GM12878 (cell line): ENCODE measurements at regions not wholly inside any gene's neighbourhood (a gene's known extent, or its start where the extent isn't known, plus 50 kb on each side); places are given as distances from the start of the nearest gene placed in this dataset.

Experiments used
- ATAC-seq: fragments of 200-7000 bp; cut with Tn5 transposase; 3 replicates; pipeline ENCODE4 v1.9.1; 2020; ENCODE audit warnings: mild to moderate bottlenecking, moderate library complexity
- BruUV-seq: library from RNA; stranded (reverse); fragments of 400-500 nt; replicated peaks from 2 replicates; lab custom pipeline; 2021; lab: Mats Ljungman, UMichigan
- CTCF ChIA-PET: fragments of 300-600 bp; sonication (Branson Sonifier 250); formaldehyde crosslinking; extraction: SDS; loops from one replicate; lab custom pipeline; 2021; ENCODE audit warnings: inconsistent platforms; lab: Yijun Ruan, JAX
- POLR2A ChIA-PET: fragments of 350-600 bp; formaldehyde crosslinking; extraction: SDS; loops from one replicate; lab custom pipeline; 2021; ENCODE audit warnings: inconsistent platforms; lab: Charles Lee
- RAD21 ChIA-PET: fragments of 300-600 bp; sonication (Branson Sonifier 250); formaldehyde crosslinking; loops from one replicate; lab custom pipeline; 2023; ENCODE audit warnings: antibody characterized with exemption; ENCODE audit not compliant: unreplicated experiment; lab: Charles Lee
- SMC1A ChIA-PET: fragments of 300-600 bp; sonication (Branson Sonifier 250); formaldehyde crosslinking; loops from one replicate; lab custom pipeline; 2023; ENCODE audit not compliant: unreplicated experiment, uncharacterized antibody; lab: Charles Lee
- DNase-seq: peaks from one replicate; pipeline ENCODE4 v3.0.0-alpha.2; 2011; ENCODE audit warnings: low read depth, low spot score
- FAIRE-seq: peaks from 3 replicates; lab custom pipeline; 2011; peaks lifted over from hg19 to GRCh38; lab: Jason Lieb, UNC
- H2AFZ ChIP-seq: 2 replicates; pipeline ENCODE4 v1.6.0; 2011; ENCODE audit warnings: low read depth, low read length, control low read depth; ENCODE audit not compliant: control insufficient read depth
- H3K27ac ChIP-seq: 2 replicates; pipeline ENCODE4 v1.5.1; 2011; ENCODE audit warnings: control low read depth; ENCODE audit not compliant: control insufficient read depth, insufficient read depth
- H3K27me3 ChIP-seq, 2 experiments: replicated peaks in 1 of 2; 2 replicates each; pipeline versions ENCODE4 v1.6.0 to v1.6.1; 2011; ENCODE audit warnings: low read length in 1 of 2; ENCODE audit not compliant: control insufficient read depth in 2 of 2, insufficient read depth in 2 of 2
- H3K36me3 ChIP-seq, 2 experiments: 2 replicates each; pipeline ENCODE4 v1.5.1; 2011; ENCODE audit warnings: low read length in 1 of 2; ENCODE audit not compliant: control insufficient read depth in 2 of 2, insufficient read depth in 2 of 2
- H3K4me1 ChIP-seq: 2 replicates; pipeline ENCODE4 v1.6.1; 2011; ENCODE audit warnings: mild to moderate bottlenecking, low read length, moderate library complexity, mixed read lengths; ENCODE audit not compliant: control insufficient read depth, insufficient read depth
- H3K4me2 ChIP-seq: 2 replicates; pipeline ENCODE4 v1.6.0; 2011; ENCODE audit warnings: control low read depth; ENCODE audit not compliant: control insufficient read depth, insufficient read depth
- H3K4me3 ChIP-seq: fragments of 200-600 bp; sonication (generic); 2 replicates; pipeline ENCODE4 v1.5.1; 2016
- H3K79me2 ChIP-seq: 2 replicates; pipeline ENCODE4 v1.6.0; 2011; ENCODE audit warnings: low read length; ENCODE audit not compliant: control insufficient read depth, insufficient read depth
- H3K9ac ChIP-seq: 2 replicates; pipeline ENCODE4 v1.8.0; 2011; ENCODE audit warnings: low read length, control low read depth, mixed read lengths; ENCODE audit not compliant: control insufficient read depth, insufficient read depth
- H3K9me3 ChIP-seq: replicated peaks from 3 replicates; pipeline ENCODE4 v1.5.1; 2011; ENCODE audit warnings: mild to moderate bottlenecking, low read length; ENCODE audit not compliant: control insufficient read depth, insufficient read depth
- H4K20me1 ChIP-seq: 2 replicates; pipeline ENCODE4 v1.6.0; 2011; ENCODE audit not compliant: control insufficient read depth, insufficient read depth
- CTCF ChIP-seq, 3 experiments: IDR thresholded peaks in 2 of 3; conservative IDR thresholded peaks in 1 of 3; 2 replicates each; pipeline ENCODE4 v1.5.1; 2011; ENCODE audit warnings: low read depth in 3 of 3, low read length in 3 of 3, mild to moderate bottlenecking in 3 of 3, control low read depth in 2 of 3, moderate library complexity in 2 of 3, inconsistent platforms in 1 of 3, mixed read lengths in 1 of 3; ENCODE audit not compliant: control insufficient read depth in 2 of 3, insufficient read depth in 1 of 3; ENCODE audit errors: extremely low read depth in 1 of 3
- PKNOX1 ChIP-seq: fragments of 450-650 bp; IDR thresholded peaks from 2 replicates; pipeline ENCODE4 v1.6.1; 2016; ENCODE audit warnings: mild to moderate bottlenecking
- RAD21 ChIP-seq: IDR thresholded peaks from 2 replicates; pipeline ENCODE4 v1.6.1; 2011; ENCODE audit warnings: mild to moderate bottlenecking, low read depth, low read length, moderate library complexity; ENCODE audit not compliant: insufficient read depth
- SMARCA5 ChIP-seq: fragments of 450-650 bp; IDR thresholded peaks from 2 replicates; pipeline ENCODE4 v1.6.1; 2017; ENCODE audit warnings: mild to moderate bottlenecking
- WGBS: methylation state at CpG from one replicate; pipeline ENCODE4 v1.1.6; 2016; ENCODE audit warnings: low lambda C conversion rate; ENCODE audit not compliant: insufficient replicate concordance, insufficient coverage; ENCODE audit errors: missing lambda C conversion rate; 5-methylcytosine and 5-hydroxymethylcytosine counted together
- in situ Hi-C: fragments of 300-500 bp; cut with MboI; formaldehyde crosslinking; loops from 9 replicates; pipeline ENCODE4 v1.14.3; 2018; ENCODE audit warnings: mixed read lengths
- intact Hi-C: fragments of 100-400 bp; cut with micrococcal nuclease; formaldehyde crosslinking; loops from one replicate; pipeline ENCODE4 v1.14.2; 2022; ENCODE audit not compliant: unreplicated experiment

- in situ Hi-C loops (no loop called here), intact Hi-C loops (loop anchor here (5.0 kb wide), 2 partner anchors 65 to 315 kb away; no protein-coding TSS in a partner anchor)
- Histone ChIP-seq H3K79me2 (no peaks in the 10 kb centered on the region), H3K4me2 (no peak overlapping the region), H2AFZ (no peak overlapping the region), H3K36me3 (no peaks in the 10 kb centered on the region), H3K9me3 (no peaks in the 10 kb centered on the region), H3K27ac (no peak overlapping the region), H3K27me3 (peaks cover 2% of the 10 kb centered on the region in 2 experiments; a peak in 3 of 4 replicates), H3K4me1 (no peaks in the 10 kb centered on the region), H3K9ac (no peak overlapping the region), H4K20me1 (no peaks in the 10 kb centered on the region), H3K4me3 (no peak overlapping the region)
- 0 out of 3 replicates have a peak, but pooled peaks have one; percentile 41 for ATAC-seq
- no peak for DNase-seq
- ChIA-PET SMC1A (interaction anchor here (1.9 kb wide), 1 partner anchor 65 kb away, joined by 9 read pairs; no protein-coding TSS in a partner anchor), RAD21 (interaction anchor here (1.9 kb wide), 1 partner anchor 65 kb away, joined by 5 read pairs; no protein-coding TSS in a partner anchor), CTCF (interaction anchor here (0.8 to 2.4 kb wide), 6 partner anchors 54 to 313 kb away, joined by 3 to 19 read pairs (median 6); no protein-coding TSS in a partner anchor), POLR2A (no interaction called here)
- TF ChIP-seq RAD21 = 0 out of 2 replicates have a peak, but pooled peaks have one; percentile 11
- peak; percentile 17 to 30 (median 17); a peak in 3 of 6 replicates for TF ChIP-seq CTCF (IDR thresholded peaks at IDR 0.05 in 2 of 3, conservative IDR thresholded peaks at IDR 0.05 in 1 of 3; ENCODE audit: control insufficient read depth in 2 of 3, extremely low read depth in 1 of 3, insufficient read depth in 1 of 3, low read depth in 3 of 3, low read length in 3 of 3)
- no peak for TF ChIP-seq SMARCA5
- peak; percentile 37; the same call in 1 of the 2 replicates for TF ChIP-seq PKNOX1
- BruUV-seq = no TSS peak
- FAIRE-seq = no peak
- 29% methylated on average over 3 of the region's 3 CpGs for WGBS
These were observed 62.1 kb downstream of the OLIG1 start for GRCh38 chr21:33132054-33132453.
